Peyer's patch (tissue), 4 donors: ENCODE measurements at regions not wholly inside any gene's neighbourhood (a gene's known extent, or its start where the extent isn't known, plus 50 kb on each side); places are given as distances from the start of the nearest gene placed in this dataset.

Experiments
- DNase-seq, 3 donors: peaks; one replicate each; pipeline ENCODE4 v3.0.0-alpha.2; 2017 to 2019
- H3K27ac ChIP-seq, 4 donors: fragments of 200-600 bp; sonication (generic); one replicate each; pipeline ENCODE4 v1.5.1; 2016 to 2019
- H3K27me3 ChIP-seq, 2 donors: fragments of 200-600 bp; sonication (generic); one replicate each; pipeline ENCODE4 v1.5.1; 2019
- H3K36me3 ChIP-seq, 3 donors: fragments of 200-600 bp; sonication (generic); one replicate each; pipeline ENCODE4 v1.5.1; 2016 to 2019
- H3K4me1 ChIP-seq, 4 donors: fragments of 200-600 bp; sonication (generic); one replicate each; pipeline ENCODE4 v1.5.1; 2016 to 2019
- H3K4me3 ChIP-seq, 4 donors: fragments of 200-600 bp; sonication (generic); 1 replicate in 3 of 4; 2 replicates in 1 of 4; pipeline ENCODE4 v1.5.1; 2016 to 2019; ENCODE audit warnings: mild to moderate bottlenecking in 1 of 4
- H3K9me3 ChIP-seq, 4 donors: fragments of 200-600 bp; sonication (generic); one replicate each; pipeline ENCODE4 v1.5.1; 2016 to 2019; ENCODE audit warnings: mild to moderate bottlenecking in 1 of 4
- CTCF ChIP-seq, 6 experiments: fragments of 450-650 bp in 4 of 6; fragments of 200-600 bp in 2 of 6; sonication (generic) in 1 of 6; IDR thresholded peaks; one replicate each; pipeline ENCODE4 v1.5.1; 2017 to 2019; ENCODE audit warnings: antibody characterized with exemption in 6 of 6, mild to moderate bottlenecking in 3 of 6, moderate library complexity in 1 of 6
- POLR2A ChIP-seq, 2 donors: fragments of 450-650 bp; IDR thresholded peaks; one replicate each; pipeline ENCODE4 v1.5.1; 2017; ENCODE audit warnings: antibody characterized with exemption in 2 of 2, mild to moderate bottlenecking in 2 of 2, moderate library complexity in 2 of 2

GRCh38 chr14:48454887-48455286 is 779.5 kb upstream of the MDGA2 start:
- H3K27ac ChIP-seq, result no peak overlapping the region
- no peak for DNase-seq
- no peaks in the 10 kb centered on the region for H3K27me3 ChIP-seq
- H3K4me3 ChIP-seq, result no peak overlapping the region
- no peaks in the 10 kb centered on the region for H3K36me3 ChIP-seq
- H3K9me3 ChIP-seq, result no peaks in the 10 kb centered on the region
- no peaks in the 10 kb centered on the region for H3K4me1 ChIP-seq
- TF ChIP-seq CTCF (IDR thresholded peaks at IDR 0.05) (no peak), POLR2A (IDR thresholded peaks at IDR 0.05) (no peak)

GRCh38 chr14:48452437-48452995 is 777.1 kb upstream of the MDGA2 start:
- H3K9me3 ChIP-seq, result no peaks in the 10 kb centered on the region
- no peak overlapping the region for H3K4me3 ChIP-seq
- no peaks in the 10 kb centered on the region for H3K4me1 ChIP-seq
- no peak overlapping the region for H3K27ac ChIP-seq
- no peak for TF ChIP-seq CTCF (IDR thresholded peaks at IDR 0.05)
- TF ChIP-seq POLR2A (IDR thresholded peaks at IDR 0.05), result no peak
- H3K27me3 ChIP-seq, result no peaks in the 10 kb centered on the region
- no peak for DNase-seq
- H3K36me3 ChIP-seq, result no peaks in the 10 kb centered on the region

- H3K4me3 ChIP-seq, result no peak overlapping the region
- no peaks in the 10 kb centered on the region for H3K4me1 ChIP-seq
- no peaks in the 10 kb centered on the region for H3K27me3 ChIP-seq
- no peaks in the 10 kb centered on the region for H3K36me3 ChIP-seq
- H3K9me3 ChIP-seq, result no peaks in the 10 kb centered on the region
- TF ChIP-seq POLR2A (IDR thresholded peaks at IDR 0.05) (no peak), CTCF (IDR thresholded peaks at IDR 0.05) (no peak)
- no peak overlapping the region for H3K27ac ChIP-seq
- no peak for DNase-seq
Observed at GRCh38 chr14:48435221-48435620, 759.8 kb upstream of the MDGA2 start.

DNA sequence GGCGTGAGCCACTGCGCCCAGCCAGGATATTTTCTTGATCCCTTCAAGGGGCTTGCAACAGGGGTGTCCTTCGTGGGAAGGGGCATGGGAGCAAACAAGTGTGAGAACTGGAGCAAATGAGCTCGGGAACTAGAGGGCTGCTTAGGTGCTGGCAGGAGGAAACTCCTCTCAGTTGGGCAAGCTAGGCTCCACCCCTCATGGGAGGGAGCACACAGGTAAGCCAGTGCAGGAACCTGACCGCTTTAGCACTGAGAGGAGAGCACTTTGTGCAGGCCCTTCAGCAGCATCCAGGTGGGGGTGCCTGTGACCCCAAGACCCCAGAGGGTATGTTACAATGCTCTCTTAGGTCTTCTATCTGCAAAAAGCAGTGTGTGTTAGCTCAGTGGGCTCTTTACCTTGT is 755.4 kb upstream of the MDGA2 start:
- Histone ChIP-seq H3K27me3 (no peaks in the 10 kb centered on the region), H3K9me3 (no peaks in the 10 kb centered on the region), H3K4me3 (no peak overlapping the region), H3K4me1 (no peaks in the 10 kb centered on the region), H3K27ac (no peak overlapping the region), H3K36me3 (no peaks in the 10 kb centered on the region)
- DNase-seq, result peak in 1 of 3 donors; percentile 28
- TF ChIP-seq POLR2A (IDR thresholded peaks at IDR 0.05) (no peak), CTCF (IDR thresholded peaks at IDR 0.05) (no peak)

- no peak for DNase-seq
- TF ChIP-seq CTCF (IDR thresholded peaks at IDR 0.05), result no peak
- no peak for TF ChIP-seq POLR2A (IDR thresholded peaks at IDR 0.05)
Observed at GRCh38 chr14:48429512-48429911, 754.1 kb upstream of the MDGA2 start.

More at GRCh38 chr14:48429512-48429911, 754.1 kb upstream of the MDGA2 start:
- H3K4me3 ChIP-seq, result no peak overlapping the region
- H3K27ac ChIP-seq, result no peak overlapping the region
- no peaks in the 10 kb centered on the region for H3K27me3 ChIP-seq
- H3K4me1 ChIP-seq, result no peaks in the 10 kb centered on the region
- H3K36me3 ChIP-seq, result no peaks in the 10 kb centered on the region
- no peaks in the 10 kb centered on the region for H3K9me3 ChIP-seq
